AG09319 (cell line): ENCODE measurements at regions not wholly inside any gene's neighbourhood (a gene's known extent, or its start where the extent isn't known, plus 50 kb on each side); places are given as distances from the start of the nearest gene placed in this dataset.

Source experiments
- DNase-seq: peaks from one replicate; pipeline ENCODE4 v3.0.0-alpha.2; 2010; ENCODE audit warnings: low read depth; ENCODE audit errors: extremely low read depth
- TF ChIP-seq, protein P1 (sequence below): IDR thresholded peaks from 2 replicates; pipeline ENCODE4 v1.5.1; 2011; ENCODE audit warnings: low read depth, mild to moderate bottlenecking, inconsistent platforms, low read length, moderate library complexity

DNA sequence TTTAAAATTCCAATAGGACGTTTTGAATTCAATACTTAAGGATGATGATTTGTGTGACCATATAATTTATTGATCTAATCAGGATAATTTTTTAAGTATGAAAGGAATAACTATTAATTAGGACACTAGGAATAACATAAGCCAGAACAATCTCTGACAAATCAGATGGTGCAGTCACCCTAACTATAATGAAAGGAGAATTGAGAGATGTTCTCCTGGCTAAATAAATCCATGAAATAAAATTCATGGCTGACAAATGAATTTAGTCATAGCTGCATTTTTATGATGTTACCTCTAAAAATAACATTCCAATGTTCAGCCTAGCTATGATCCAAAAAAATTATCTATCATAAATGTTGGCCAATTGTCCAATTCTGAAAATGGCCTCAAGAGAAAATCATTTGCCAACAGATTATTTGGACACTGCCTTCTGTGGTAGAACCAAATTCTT, 190.6 kb upstream of the NEIL3 start:
- TF ChIP-seq, protein P1, sequence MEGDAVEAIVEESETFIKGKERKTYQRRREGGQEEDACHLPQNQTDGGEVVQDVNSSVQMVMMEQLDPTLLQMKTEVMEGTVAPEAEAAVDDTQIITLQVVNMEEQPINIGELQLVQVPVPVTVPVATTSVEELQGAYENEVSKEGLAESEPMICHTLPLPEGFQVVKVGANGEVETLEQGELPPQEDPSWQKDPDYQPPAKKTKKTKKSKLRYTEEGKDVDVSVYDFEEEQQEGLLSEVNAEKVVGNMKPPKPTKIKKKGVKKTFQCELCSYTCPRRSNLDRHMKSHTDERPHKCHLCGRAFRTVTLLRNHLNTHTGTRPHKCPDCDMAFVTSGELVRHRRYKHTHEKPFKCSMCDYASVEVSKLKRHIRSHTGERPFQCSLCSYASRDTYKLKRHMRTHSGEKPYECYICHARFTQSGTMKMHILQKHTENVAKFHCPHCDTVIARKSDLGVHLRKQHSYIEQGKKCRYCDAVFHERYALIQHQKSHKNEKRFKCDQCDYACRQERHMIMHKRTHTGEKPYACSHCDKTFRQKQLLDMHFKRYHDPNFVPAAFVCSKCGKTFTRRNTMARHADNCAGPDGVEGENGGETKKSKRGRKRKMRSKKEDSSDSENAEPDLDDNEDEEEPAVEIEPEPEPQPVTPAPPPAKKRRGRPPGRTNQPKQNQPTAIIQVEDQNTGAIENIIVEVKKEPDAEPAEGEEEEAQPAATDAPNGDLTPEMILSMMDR: no peak
- DNase-seq: no peak

- DNase-seq: no peak
- TF ChIP-seq, protein P1: no peak
These were observed 190.0 kb upstream of the NEIL3 start for GRCh38 chr4:177119691-177120090.

DNA sequence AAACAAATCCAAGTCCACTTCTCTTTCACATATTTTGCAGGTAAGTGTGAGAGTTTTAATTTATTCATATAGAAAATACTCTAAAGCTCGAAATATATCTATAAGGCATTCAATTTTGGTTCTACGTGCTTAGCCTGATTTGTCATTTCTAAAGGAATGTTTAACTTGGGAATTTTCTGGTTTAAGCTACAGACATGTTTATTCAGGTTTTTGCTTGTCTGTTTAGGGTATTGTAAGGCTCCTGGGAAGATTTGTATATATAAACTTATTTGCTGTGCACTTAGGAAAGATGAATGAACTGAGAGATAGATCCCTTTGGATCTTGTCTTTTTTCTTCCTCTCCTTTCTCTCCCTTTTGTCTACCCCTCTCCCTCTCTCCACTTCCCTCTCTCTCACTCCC, 185.9 kb upstream of the NEIL3 start:
- DNase-seq: no peak
- TF ChIP-seq, protein P1: no peak

DNA sequence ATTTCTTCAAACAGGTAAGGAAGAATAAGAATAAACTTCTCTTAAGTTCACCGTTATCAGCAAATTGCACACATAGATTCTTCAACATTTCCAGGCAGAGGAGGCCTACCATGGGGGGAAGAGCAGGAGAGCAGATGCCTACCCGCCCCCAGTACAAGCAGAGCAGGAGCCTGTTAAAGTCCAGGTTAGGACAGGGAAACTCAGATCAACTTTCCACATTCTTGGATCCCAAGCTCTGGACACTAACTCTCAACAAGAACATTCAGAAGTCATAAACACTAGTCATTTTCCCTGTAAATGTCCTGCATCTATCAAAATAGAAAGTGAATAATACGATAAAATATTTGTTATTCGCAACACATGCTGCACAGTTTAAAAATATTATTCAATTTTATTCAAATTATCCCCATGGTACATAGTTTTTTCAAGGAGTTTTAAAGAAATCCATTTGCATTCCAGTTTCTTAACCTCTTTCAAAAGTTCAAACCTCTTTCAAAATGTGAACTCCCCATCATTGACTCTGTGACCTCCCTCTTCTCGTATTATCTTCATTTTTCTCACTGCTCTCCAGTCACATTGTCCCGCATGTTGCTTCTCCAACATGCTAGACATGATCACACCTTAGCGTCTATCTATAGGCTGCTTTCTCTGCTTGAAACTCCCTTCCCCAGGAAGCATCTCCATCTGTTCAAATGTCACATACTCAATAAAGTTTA, 185.2 kb upstream of the NEIL3 start:
- no peak for DNase-seq
- TF ChIP-seq, protein P1: no peak

GRCh38 chr4:177125656-177126055, 184.0 kb upstream of the NEIL3 start:
- TF ChIP-seq, protein P1: no peak
- DNase-seq: no peak

- no peak for DNase-seq
- TF ChIP-seq, protein P1: no peak
These were observed 182.0 kb upstream of the NEIL3 start for GRCh38 chr4:177127658-177128057.

DNA sequence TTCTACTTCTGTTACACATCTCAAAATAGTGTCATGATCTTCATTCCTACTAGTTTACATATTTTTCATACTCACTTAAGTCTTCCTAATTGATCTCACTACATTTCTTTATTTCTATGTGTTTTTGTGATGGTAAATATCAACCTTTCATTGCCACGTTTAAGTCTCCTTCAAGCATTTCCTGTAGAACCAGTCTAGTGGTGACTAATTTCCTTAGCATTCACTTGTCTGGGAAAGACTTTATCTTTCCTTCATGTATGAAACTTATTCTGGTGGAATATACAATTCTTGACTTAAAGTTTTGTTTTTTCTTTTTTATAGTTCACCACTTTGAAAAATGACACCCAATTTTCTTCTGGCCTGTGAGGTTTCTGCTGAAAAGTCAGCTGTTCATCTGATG, 181.4 kb upstream of the NEIL3 start:
- TF ChIP-seq, protein P1: no peak
- no peak for DNase-seq
